ENCODE measurements at regions not wholly inside any gene's neighbourhood (a gene's known extent, or its start where the extent isn't known, plus 50 kb on each side); places are given as distances from the start of the nearest gene placed in this dataset.

GRCh38 chr15:69624155-69624520 lies 171.5 kb downstream of the RPLP1 start (continued):
- TF ChIP-seq HMGXB4 (CRISPR knock-in tag; IDR thresholded peaks at IDR 0.05; ENCODE audit: borderline replicate concordance), result no peak
- no peak for TF ChIP-seq SREBF2 (IDR thresholded peaks at IDR 0.05)
- TF ChIP-seq, protein P1, sequence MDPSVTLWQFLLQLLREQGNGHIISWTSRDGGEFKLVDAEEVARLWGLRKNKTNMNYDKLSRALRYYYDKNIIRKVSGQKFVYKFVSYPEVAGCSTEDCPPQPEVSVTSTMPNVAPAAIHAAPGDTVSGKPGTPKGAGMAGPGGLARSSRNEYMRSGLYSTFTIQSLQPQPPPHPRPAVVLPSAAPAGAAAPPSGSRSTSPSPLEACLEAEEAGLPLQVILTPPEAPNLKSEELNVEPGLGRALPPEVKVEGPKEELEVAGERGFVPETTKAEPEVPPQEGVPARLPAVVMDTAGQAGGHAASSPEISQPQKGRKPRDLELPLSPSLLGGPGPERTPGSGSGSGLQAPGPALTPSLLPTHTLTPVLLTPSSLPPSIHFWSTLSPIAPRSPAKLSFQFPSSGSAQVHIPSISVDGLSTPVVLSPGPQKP (IDR thresholded peaks at IDR 0.05; ENCODE audit: low read depth, low read length), result no peak
- TF ChIP-seq GATA3 (IDR thresholded peaks at IDR 0.05; ENCODE audit: borderline replicate concordance), result no peak
- no peak for TF ChIP-seq TP53 (CRISPR knock-in tag; IDR thresholded peaks at IDR 0.05)
- TF ChIP-seq, protein P2, sequence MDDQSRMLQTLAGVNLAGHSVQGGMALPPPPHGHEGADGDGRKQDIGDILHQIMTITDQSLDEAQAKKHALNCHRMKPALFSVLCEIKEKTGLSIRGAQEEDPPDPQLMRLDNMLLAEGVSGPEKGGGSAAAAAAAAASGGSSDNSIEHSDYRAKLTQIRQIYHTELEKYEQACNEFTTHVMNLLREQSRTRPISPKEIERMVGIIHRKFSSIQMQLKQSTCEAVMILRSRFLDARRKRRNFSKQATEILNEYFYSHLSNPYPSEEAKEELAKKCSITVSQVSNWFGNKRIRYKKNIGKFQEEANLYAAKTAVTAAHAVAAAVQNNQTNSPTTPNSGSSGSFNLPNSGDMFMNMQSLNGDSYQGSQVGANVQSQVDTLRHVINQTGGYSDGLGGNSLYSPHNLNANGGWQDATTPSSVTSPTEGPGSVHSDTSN (IDR thresholded peaks at IDR 0.05), result no peak

DNA sequence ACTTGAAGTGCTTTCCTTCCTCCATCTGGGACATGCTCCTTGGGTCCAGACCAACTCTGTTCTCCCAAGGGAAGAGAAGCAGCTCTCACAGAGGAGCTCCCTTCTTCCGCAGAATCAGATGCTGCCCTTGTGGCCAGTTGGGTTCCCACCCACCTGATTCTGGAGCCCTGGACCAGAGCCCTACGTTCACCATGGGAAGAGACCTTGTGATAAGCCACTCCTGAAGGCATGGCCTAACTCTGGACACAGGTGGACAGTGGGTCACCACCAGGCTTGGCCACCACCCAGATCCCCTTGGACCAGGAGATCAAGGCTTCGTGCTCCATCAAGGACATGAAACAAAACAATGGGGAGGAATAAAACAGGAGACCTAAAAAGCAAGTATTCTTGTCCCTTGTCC lies 172.2 kb downstream of the RPLP1 start:
- H3K4me3 ChIP-seq, result no peak overlapping the region
- 32% methylated on average over 3 of the region's 3 CpGs for WGBS (ENCODE audit: missing lambda C conversion rate)
- no peaks in the 10 kb centered on the region for H3K4me1 ChIP-seq
- no peak for FAIRE-seq
- H3K4me2 ChIP-seq, result no peak overlapping the region
- CTCF ChIA-PET, result interaction anchor here (1.0 kb wide), 1 partner anchor 149 kb away, joined by 3 read pairs; no protein-coding TSS in a partner anchor
- DNase-seq (ENCODE audit: low read depth in 1 of 2, low spot score in 1 of 2), result no peak
- ATAC-seq, result no peak
- peaks cover 16% of the 10 kb centered on the region for H3K9me3 ChIP-seq
- TF ChIP-seq GATA3 (IDR thresholded peaks at IDR 0.05; ENCODE audit: borderline replicate concordance) (no peak), SREBF2 (IDR thresholded peaks at IDR 0.05) (no peak), FOXS1 (CRISPR knock-in tag; IDR thresholded peaks at IDR 0.05) (no peak), REST (IDR thresholded peaks at IDR 0.05) (no peak), MAZ (IDR thresholded peaks at IDR 0.05; ENCODE audit: borderline replicate concordance, low read depth, low read length) (no peak), RAD21 (conservative IDR thresholded peaks at IDR 0.05 in 1 of 2, IDR thresholded peaks at IDR 0.05 in 1 of 2) (no peak), MAX (IDR thresholded peaks at IDR 0.05) (no peak), CEBPB (IDR thresholded peaks at IDR 0.05) (no peak), PHF8 (IDR thresholded peaks at IDR 0.05; ENCODE audit: borderline replicate concordance, low read depth) (no peak), EHMT2 (IDR thresholded peaks at IDR 0.05; ENCODE audit: low read depth) (no peak), CBX2 (IDR thresholded peaks at IDR 0.05; ENCODE audit: borderline replicate concordance, low read depth) (no peak), CTCF (IDR thresholded peaks at IDR 0.05) (no peak), MYC (IDR thresholded peaks at IDR 0.05; ENCODE audit: borderline replicate concordance, low read length) (no peak), BHLHE40 (IDR thresholded peaks at IDR 0.05; ENCODE audit: low read depth, low read length) (no peak), HMGXB4 (CRISPR knock-in tag; IDR thresholded peaks at IDR 0.05; ENCODE audit: borderline replicate concordance) (no peak)
- TF ChIP-seq, protein P3, sequence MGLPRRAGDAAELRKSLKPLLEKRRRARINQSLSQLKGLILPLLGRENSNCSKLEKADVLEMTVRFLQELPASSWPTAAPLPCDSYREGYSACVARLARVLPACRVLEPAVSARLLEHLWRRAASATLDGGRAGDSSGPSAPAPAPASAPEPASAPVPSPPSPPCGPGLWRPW (IDR thresholded peaks at IDR 0.05), result no peak
- POLR2A ChIA-PET, result no interaction called here
- no peak overlapping the region for H3K27ac ChIP-seq
